ENCODE measurements at regions not wholly inside any gene's neighbourhood (a gene's known extent, or its start where the extent isn't known, plus 50 kb on each side); places are given as distances from the start of the nearest gene placed in this dataset.

DNA sequence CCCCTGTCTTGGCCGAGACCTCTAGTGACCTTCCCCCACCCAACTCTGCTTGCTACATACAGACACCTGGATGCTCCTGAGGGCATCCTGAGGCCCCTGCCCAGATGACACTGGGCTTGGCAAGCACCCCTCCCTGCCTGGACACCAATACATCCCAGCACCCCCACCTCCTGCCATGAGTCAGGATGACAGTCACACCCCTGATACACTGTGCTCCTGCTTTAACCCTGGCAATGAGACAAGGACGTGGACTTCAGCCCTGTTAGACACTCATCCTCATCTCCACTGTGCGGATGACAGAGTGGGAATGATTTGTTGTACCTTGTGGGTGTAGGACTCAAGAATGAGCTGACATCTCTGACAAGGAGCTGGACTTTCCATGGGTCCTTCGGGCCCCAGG lies 186.3 kb upstream of the ADCY1 start:
- Histone ChIP-seq H3K27ac (no peak overlapping the region), H3K36me3 (no peaks in the 10 kb centered on the region), H3K27me3 (no peaks in the 10 kb centered on the region), H3K4me3 (no peak overlapping the region), H3K4me1 (ENCODE audit: low read depth) (no peaks in the 10 kb centered on the region), H3K9me3 (ENCODE audit: low read depth) (no peaks in the 10 kb centered on the region)
- no peak for DNase-seq (ENCODE audit: low read depth in 1 of 2, low spot score in 1 of 2)
- TF ChIP-seq, protein P1, sequence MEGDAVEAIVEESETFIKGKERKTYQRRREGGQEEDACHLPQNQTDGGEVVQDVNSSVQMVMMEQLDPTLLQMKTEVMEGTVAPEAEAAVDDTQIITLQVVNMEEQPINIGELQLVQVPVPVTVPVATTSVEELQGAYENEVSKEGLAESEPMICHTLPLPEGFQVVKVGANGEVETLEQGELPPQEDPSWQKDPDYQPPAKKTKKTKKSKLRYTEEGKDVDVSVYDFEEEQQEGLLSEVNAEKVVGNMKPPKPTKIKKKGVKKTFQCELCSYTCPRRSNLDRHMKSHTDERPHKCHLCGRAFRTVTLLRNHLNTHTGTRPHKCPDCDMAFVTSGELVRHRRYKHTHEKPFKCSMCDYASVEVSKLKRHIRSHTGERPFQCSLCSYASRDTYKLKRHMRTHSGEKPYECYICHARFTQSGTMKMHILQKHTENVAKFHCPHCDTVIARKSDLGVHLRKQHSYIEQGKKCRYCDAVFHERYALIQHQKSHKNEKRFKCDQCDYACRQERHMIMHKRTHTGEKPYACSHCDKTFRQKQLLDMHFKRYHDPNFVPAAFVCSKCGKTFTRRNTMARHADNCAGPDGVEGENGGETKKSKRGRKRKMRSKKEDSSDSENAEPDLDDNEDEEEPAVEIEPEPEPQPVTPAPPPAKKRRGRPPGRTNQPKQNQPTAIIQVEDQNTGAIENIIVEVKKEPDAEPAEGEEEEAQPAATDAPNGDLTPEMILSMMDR (IDR thresholded peaks at IDR 0.05; ENCODE audit: low read depth, low read length), result no peak

DNA sequence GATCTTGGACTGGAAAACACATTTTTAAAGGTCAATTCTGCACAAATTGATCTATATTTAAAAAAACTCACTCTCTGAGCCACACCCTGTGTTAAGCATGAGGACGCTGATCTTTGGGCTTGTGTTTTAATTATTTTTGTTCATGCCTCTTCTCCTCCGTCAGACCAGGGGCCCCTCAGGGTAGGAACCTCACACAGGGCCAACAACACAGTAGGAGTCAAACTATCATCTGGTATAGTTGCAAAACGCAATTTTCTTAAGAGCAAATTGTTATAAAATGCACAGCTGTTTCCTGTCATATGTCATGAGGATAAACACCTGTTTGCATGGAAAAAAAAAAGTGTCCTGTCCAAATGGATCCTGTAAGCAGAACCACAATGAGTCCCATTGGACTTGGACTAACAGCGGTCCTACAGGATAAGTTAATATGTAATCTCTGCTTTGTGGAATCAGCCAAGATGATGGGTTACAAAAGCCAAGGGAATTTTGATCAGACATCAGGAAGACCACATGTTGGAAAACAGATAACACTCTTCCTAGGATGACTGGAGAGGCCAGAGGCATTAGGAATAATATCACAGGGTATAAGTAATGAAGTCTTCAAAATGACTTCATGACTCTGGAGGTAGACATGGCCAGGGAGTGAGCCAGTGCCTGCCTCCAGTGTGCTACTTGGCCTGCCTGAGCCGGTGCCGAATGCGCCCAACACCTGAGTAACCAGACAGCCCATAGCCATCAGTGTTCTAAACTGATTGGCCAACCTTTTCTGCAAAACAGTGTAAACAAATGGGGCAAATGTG lies 184.9 kb upstream of the ADCY1 start:
- TF ChIP-seq, protein P1 (IDR thresholded peaks at IDR 0.05; ENCODE audit: low read depth, low read length), result no peak
- Histone ChIP-seq H3K36me3 (no peaks in the 10 kb centered on the region), H3K4me3 (no peak overlapping the region), H3K9me3 (ENCODE audit: low read depth) (no peaks in the 10 kb centered on the region), H3K4me1 (ENCODE audit: low read depth) (no peaks in the 10 kb centered on the region), H3K27me3 (no peaks in the 10 kb centered on the region), H3K27ac (no peak overlapping the region)
- no peak for DNase-seq (ENCODE audit: low read depth in 1 of 2, low spot score in 1 of 2)

DNA sequence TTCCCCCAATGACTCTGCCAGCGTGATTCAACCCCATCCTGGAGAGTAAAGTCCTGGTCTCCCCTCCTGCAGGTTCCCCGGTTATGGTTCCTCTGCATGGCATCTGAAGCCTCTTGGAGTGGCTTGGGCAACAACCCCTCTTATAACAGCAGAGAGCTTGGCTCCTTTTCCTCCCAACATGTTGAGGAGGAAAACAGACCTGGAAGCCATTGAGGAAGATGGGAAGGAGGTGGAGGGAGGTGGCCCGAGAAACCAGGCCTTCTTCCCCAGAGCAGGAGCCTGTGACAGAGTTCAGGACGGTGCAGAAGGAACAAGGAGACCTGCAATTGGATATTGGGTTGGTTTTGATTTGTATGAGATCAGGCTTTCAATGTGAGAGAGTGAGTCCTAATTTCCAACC lies 184.0 kb upstream of the ADCY1 start:
- no peak overlapping the region for H3K27ac ChIP-seq
- no peak overlapping the region for H3K4me3 ChIP-seq
- TF ChIP-seq, protein P1 (IDR thresholded peaks at IDR 0.05; ENCODE audit: low read depth, low read length), result no peak
- DNase-seq (ENCODE audit: low read depth in 1 of 2, low spot score in 1 of 2), result no peak
- H3K4me1 ChIP-seq (ENCODE audit: low read depth), result no peaks in the 10 kb centered on the region
- H3K9me3 ChIP-seq (ENCODE audit: low read depth), result no peaks in the 10 kb centered on the region
- H3K36me3 ChIP-seq, result no peaks in the 10 kb centered on the region
- H3K27me3 ChIP-seq, result no peaks in the 10 kb centered on the region

DNA sequence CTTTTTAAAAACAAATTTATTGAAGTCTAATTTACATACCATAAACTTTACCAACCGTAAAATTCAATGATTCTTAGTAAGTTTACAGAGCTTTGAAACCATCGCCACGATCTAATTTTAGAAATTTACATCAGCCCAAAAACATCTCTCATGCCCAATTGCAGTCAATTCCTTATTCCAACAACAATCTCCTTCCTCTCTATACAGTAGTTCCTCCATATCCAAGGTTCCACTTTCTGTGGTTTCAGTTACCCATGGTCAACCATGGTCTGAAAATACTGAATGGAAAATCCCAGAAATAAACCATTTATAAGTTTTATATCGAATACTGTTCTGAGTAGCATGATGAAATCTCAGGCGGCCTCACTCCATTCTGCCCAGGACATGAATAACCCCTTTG lies 183.4 kb upstream of the ADCY1 start:
- DNase-seq (ENCODE audit: low read depth in 1 of 2, low spot score in 1 of 2), result no peak
- H3K27me3 ChIP-seq, result no peaks in the 10 kb centered on the region
- TF ChIP-seq, protein P1 (IDR thresholded peaks at IDR 0.05; ENCODE audit: low read depth, low read length), result no peak
- H3K4me3 ChIP-seq, result no peak overlapping the region
- H3K9me3 ChIP-seq (ENCODE audit: low read depth), result no peaks in the 10 kb centered on the region
- no peaks in the 10 kb centered on the region for H3K36me3 ChIP-seq
- H3K4me1 ChIP-seq (ENCODE audit: low read depth), result no peaks in the 10 kb centered on the region
- no peak overlapping the region for H3K27ac ChIP-seq

DNA sequence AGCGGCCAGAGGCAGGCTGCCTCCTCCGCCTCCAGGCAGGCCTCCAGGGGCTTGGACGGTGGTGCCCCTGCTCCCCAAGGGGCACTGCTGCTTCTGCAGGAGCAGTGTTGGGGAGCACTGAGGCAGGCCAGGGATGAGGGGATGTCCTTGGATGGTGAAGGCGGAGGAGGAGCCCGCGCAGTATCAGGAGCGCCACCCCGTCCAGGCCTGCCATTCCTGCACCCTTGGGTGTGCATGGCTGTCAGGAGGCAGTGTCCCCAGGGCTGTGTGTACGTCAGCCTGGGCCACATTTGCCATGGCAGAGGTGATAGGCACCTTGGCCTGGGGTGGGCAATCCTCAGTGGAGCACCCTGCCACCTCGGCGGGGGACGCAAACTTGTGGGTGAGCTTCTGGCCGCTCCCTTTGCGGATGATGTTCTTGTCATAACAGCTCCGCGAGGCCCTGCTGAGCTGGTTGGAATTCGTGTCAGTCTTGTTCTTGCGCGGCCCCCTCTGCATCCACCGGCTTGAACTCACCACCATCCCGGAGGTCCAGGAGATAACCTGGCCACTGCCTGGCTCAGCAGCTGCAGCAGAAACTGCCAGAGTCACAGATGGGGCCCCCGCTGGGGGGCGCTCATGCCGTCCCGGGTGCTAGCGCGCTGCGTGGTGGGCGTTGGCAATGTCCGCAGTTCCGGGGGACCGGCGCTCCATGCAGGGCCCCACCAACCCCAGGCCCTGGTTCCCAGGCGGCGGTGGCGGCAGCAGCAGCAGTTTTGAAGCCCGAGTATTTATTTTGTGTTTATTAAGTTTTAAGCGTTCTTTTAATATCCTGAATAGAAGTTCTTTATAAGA lies 182.3 kb upstream of the ADCY1 start:
- TF ChIP-seq, protein P1 (IDR thresholded peaks at IDR 0.05; ENCODE audit: low read depth, low read length), result no peak
- DNase-seq (ENCODE audit: low read depth in 1 of 2, low spot score in 1 of 2), result no peak
- H3K27me3 ChIP-seq, result no peaks in the 10 kb centered on the region
- H3K9me3 ChIP-seq (ENCODE audit: low read depth), result no peaks in the 10 kb centered on the region
- no peaks in the 10 kb centered on the region for H3K36me3 ChIP-seq
- no peak overlapping the region for H3K4me3 ChIP-seq
- no peak overlapping the region for H3K27ac ChIP-seq
- no peaks in the 10 kb centered on the region for H3K4me1 ChIP-seq (ENCODE audit: low read depth)
